A549 (cell line): ENCODE measurements at regions not wholly inside any gene's neighbourhood (a gene's known extent, or its start where the extent isn't known, plus 50 kb on each side); places are given as distances from the start of the nearest gene placed in this dataset.

Experiments used
- ATAC-seq, 2 experiments: fragments of 200-7000 bp in 1 of 2; fragments of >200 bp in 1 of 2; cut with Nextera tagmentation in 1 of 2; cut with Tn5 transposase in 1 of 2; 3 replicates each; pipeline versions ENCODE4 v1.8.0 to v1.9.1; 2018 to 2020; ENCODE audit warnings: mild to moderate bottlenecking in 1 of 2, moderate library complexity in 1 of 2
- CTCF ChIA-PET: fragments of 300-600 bp; sonication (Branson Sonifier 250); formaldehyde crosslinking; extraction: SDS; loops from one replicate; lab custom pipeline; 2021; ENCODE audit warnings: antibody characterized with exemption, inconsistent platforms; lab: Yijun Ruan, JAX
- POLR2A ChIA-PET: fragments of 350-600 bp; formaldehyde crosslinking; extraction: SDS; loops from one replicate; lab custom pipeline; 2021; ENCODE audit warnings: antibody characterized with exemption, inconsistent platforms; lab: Yijun Ruan, JAX
- DNase-seq, 2 experiments: peaks; one replicate each; pipeline versions ENCODE4 v3.0.0 to v3.0.0-alpha.2; 2011 to 2016; ENCODE audit warnings: low read depth in 1 of 2, low spot score in 1 of 2
- FAIRE-seq: peaks from 2 replicates; lab custom pipeline; 2011; peaks lifted over from hg19 to GRCh38; lab: Jason Lieb, UNC
- H3K27ac ChIP-seq, 2 experiments: fragments of >200 bp; sonication (Bioruptor Twin); formaldehyde crosslinking; 3 replicates each; pipeline ENCODE4 v1.5.1; 2016 to 2017
- H3K4me1 ChIP-seq: fragments of >200 bp; sonication (Bioruptor Twin); formaldehyde crosslinking; 3 replicates; pipeline ENCODE4 v1.6.1; 2016
- H3K4me2 ChIP-seq: fragments of >200 bp; sonication (Bioruptor Twin); formaldehyde crosslinking; 3 replicates; pipeline ENCODE4 v1.6.1; 2016
- H3K4me3 ChIP-seq: fragments of >200 bp; sonication (Bioruptor Twin); formaldehyde crosslinking; 3 replicates; pipeline ENCODE4 v1.5.1; 2016
- H3K9me3 ChIP-seq: fragments of >200 bp; sonication (Bioruptor Twin); formaldehyde crosslinking; 3 replicates; pipeline ENCODE4 v1.6.1; 2016
- BHLHE40 ChIP-seq: IDR thresholded peaks from 2 replicates; pipeline ENCODE4 v1.6.1; 2012; ENCODE audit warnings: low read depth, low read length, inconsistent platforms
- CHD4 ChIP-seq: fragments of 200-600 bp; sonication (generic); IDR thresholded peaks from 2 replicates; pipeline ENCODE4 v1.6.1; 2016; ENCODE audit warnings: antibody characterized with exemption, mild to moderate bottlenecking, borderline replicate concordance
- CTCF ChIP-seq: fragments of >200 bp; sonication (Bioruptor Twin); formaldehyde crosslinking; IDR thresholded peaks from 3 replicates; pipeline ENCODE4 v1.5.1; 2016
- ELK1 ChIP-seq: fragments of 150-350 bp; IDR thresholded peaks from 2 replicates; pipeline ENCODE4 v1.6.1; 2014; ENCODE audit warnings: low read depth, mild to moderate bottlenecking, low read length
- FOSL2 ChIP-seq, 2 experiments: fragments of 450-650 bp in 1 of 2; fragments of >200 bp in 1 of 2; sonication (Bioruptor Twin) in 1 of 2; formaldehyde crosslinking; IDR thresholded peaks; 2 replicates each; pipeline versions ENCODE4 v1.5.0 to v1.6.1; 2016 to 2020; ENCODE audit warnings: mild to moderate bottlenecking in 1 of 2, moderate library complexity in 1 of 2
- KDM5A ChIP-seq: fragments of 200-600 bp; sonication (generic); IDR thresholded peaks from 2 replicates; pipeline ENCODE4 v1.6.1; 2016; ENCODE audit warnings: antibody characterized with exemption, mild to moderate bottlenecking
- NR3C1 ChIP-seq: fragments of >200 bp; sonication (Bioruptor Twin); formaldehyde crosslinking; IDR thresholded peaks from 3 replicates; pipeline ENCODE4 v1.6.1; 2017
- PHF8 ChIP-seq: fragments of 200-600 bp; sonication (generic); IDR thresholded peaks from 2 replicates; pipeline ENCODE4 v1.6.1; 2016; ENCODE audit warnings: low read depth, mild to moderate bottlenecking, antibody characterized with exemption, moderate library complexity, borderline replicate concordance
- POLR2A ChIP-seq: IDR thresholded peaks from 2 replicates; pipeline ENCODE4 v1.6.1; 2012; ENCODE audit warnings: mild to moderate bottlenecking, low read length
- POLR2AphosphoS2 ChIP-seq: conservative IDR thresholded peaks from 2 replicates; pipeline ENCODE4 v1.6.1; 2012; ENCODE audit warnings: low read length, improper control_type of control experiment, inconsistent platforms
- RAD21 ChIP-seq, 2 experiments: fragments of >200 bp in 1 of 2; sonication (Bioruptor Twin) in 1 of 2; formaldehyde crosslinking in 1 of 2; IDR thresholded peaks in 1 of 2; conservative IDR thresholded peaks in 1 of 2; 2 replicates in 1 of 2; 3 replicates in 1 of 2; pipeline ENCODE4 v1.6.1; 2012 to 2018; ENCODE audit warnings: inconsistent platforms in 1 of 2
- RARB ChIP-seq: fragments of 250-450 bp; sonication (Bioruptor Pico); IDR thresholded peaks from 2 replicates; pipeline ENCODE4 v1.8.0; 2021; ENCODE audit warnings: mild to moderate bottlenecking, moderate library complexity
- RFX5 ChIP-seq: fragments of 450-650 bp; IDR thresholded peaks from 2 replicates; pipeline ENCODE4 v1.7.1; 2014; ENCODE audit warnings: antibody characterized with exemption, mild to moderate bottlenecking, moderate library complexity
- ZFP36 ChIP-seq: fragments of 450-650 bp; IDR thresholded peaks from 2 replicates; pipeline ENCODE4 v1.6.1; 2014; ENCODE audit warnings: borderline replicate concordance; ENCODE audit not compliant: partially characterized antibody
- WGBS: methylation state at CpG from one replicate; pipeline ENCODE4 v1.1.6; 2017; ENCODE audit errors: missing lambda C conversion rate; 5-methylcytosine and 5-hydroxymethylcytosine counted together

- TF ChIP-seq ELK1: no peak
- no peak for TF ChIP-seq NR3C1
- no peak for TF ChIP-seq POLR2A
These were observed 305.9 kb upstream of the USP25 start (continued) for GRCh38 chr21:15423676-15424445.

GRCh38 chr21:15425049-15425448 lies 304.7 kb upstream of the USP25 start:
- WGBS: 79% methylated on average over 3 of the region's 3 CpGs
- Histone ChIP-seq H3K4me1 (peaks cover 10% of the 10 kb centered on the region), H3K4me2 (no peak overlapping the region), H3K27ac (no peak overlapping the region), H3K4me3 (no peak overlapping the region), H3K9me3 (no peaks in the 10 kb centered on the region)
- no peak for FAIRE-seq
- TF ChIP-seq PHF8: no peak
- no peak for TF ChIP-seq POLR2AphosphoS2
- no peak for TF ChIP-seq BHLHE40
- TF ChIP-seq RFX5: no peak
- no peak for TF ChIP-seq RAD21 (conservative IDR thresholded peaks at IDR 0.05 in 1 of 2, IDR thresholded peaks at IDR 0.05 in 1 of 2)
- TF ChIP-seq POLR2A: no peak
- no peak for TF ChIP-seq CHD4
- TF ChIP-seq FOSL2 (IDR thresholded peaks at IDR 0.05): no peak
- no peak for TF ChIP-seq FOSL2 (CRISPR knock-in tag; IDR thresholded peaks at IDR 0.05)
- TF ChIP-seq CTCF: no peak
- no peak for TF ChIP-seq ZFP36
- ChIA-PET POLR2A (no interaction called here), CTCF (no interaction called here)
- no peak for ATAC-seq
- DNase-seq: no peak

GRCh38 chr21:15430023-15430422 lies 299.8 kb upstream of the USP25 start:
- ATAC-seq: no peak
- 86% methylated on average over 2 of the region's 2 CpGs for WGBS

GRCh38 chr21:15430577-15430976 lies 299.2 kb upstream of the USP25 start:
- FAIRE-seq (no peak), DNase-seq (no peak), ATAC-seq (no peak)
- H3K4me3 ChIP-seq: no peak overlapping the region
- POLR2A ChIA-PET: no interaction called here
- H3K4me1 ChIP-seq: no peaks in the 10 kb centered on the region
- TF ChIP-seq CTCF (no peak), KDM5A (no peak), RAD21 (conservative IDR thresholded peaks at IDR 0.05 in 1 of 2, IDR thresholded peaks at IDR 0.05 in 1 of 2) (no peak), RARB (CRISPR knock-in tag) (no peak)
- peaks cover 4% of the 10 kb centered on the region; the same call in 1 of the 3 replicates for H3K9me3 ChIP-seq
- H3K27ac ChIP-seq: 0 out of 6 replicates have a peak overlapping the region, but pooled peaks of 1 of the 2 experiments have one; percentile 16
- H3K4me2 ChIP-seq: no peak overlapping the region
- CTCF ChIA-PET: interaction anchor here (0.6 to 2.7 kb wide), 4 partner anchors 51 to 566 kb away, joined by 3 to 6 read pairs (median 4); no protein-coding TSS in a partner anchor
- 70% methylated on average over 3 of the region's 3 CpGs for WGBS

More at GRCh38 chr21:15430023-15430422, 299.8 kb upstream of the USP25 start:
- FAIRE-seq (no peak), DNase-seq (no peak)
- ChIA-PET POLR2A (no interaction called here), CTCF (interaction anchor here (0.9 to 2.7 kb wide), 2 partner anchors 51 to 566 kb away, joined by 5 to 6 read pairs; no protein-coding TSS in a partner anchor)
- TF ChIP-seq ELK1: no peak
- Histone ChIP-seq H3K9me3 (peaks cover 4% of the 10 kb centered on the region; the same call in 1 of the 3 replicates), H3K4me2 (no peak overlapping the region), H3K4me1 (no peaks in the 10 kb centered on the region), H3K27ac (0 out of 6 replicates have a peak overlapping the region, but pooled peaks of 1 of the 2 experiments have one; percentile 16), H3K4me3 (no peak overlapping the region)
